ENCODE measurements at regions not wholly inside any gene's neighbourhood (a gene's known extent, or its start where the extent isn't known, plus 50 kb on each side); places are given as distances from the start of the nearest gene placed in this dataset.

DNA sequence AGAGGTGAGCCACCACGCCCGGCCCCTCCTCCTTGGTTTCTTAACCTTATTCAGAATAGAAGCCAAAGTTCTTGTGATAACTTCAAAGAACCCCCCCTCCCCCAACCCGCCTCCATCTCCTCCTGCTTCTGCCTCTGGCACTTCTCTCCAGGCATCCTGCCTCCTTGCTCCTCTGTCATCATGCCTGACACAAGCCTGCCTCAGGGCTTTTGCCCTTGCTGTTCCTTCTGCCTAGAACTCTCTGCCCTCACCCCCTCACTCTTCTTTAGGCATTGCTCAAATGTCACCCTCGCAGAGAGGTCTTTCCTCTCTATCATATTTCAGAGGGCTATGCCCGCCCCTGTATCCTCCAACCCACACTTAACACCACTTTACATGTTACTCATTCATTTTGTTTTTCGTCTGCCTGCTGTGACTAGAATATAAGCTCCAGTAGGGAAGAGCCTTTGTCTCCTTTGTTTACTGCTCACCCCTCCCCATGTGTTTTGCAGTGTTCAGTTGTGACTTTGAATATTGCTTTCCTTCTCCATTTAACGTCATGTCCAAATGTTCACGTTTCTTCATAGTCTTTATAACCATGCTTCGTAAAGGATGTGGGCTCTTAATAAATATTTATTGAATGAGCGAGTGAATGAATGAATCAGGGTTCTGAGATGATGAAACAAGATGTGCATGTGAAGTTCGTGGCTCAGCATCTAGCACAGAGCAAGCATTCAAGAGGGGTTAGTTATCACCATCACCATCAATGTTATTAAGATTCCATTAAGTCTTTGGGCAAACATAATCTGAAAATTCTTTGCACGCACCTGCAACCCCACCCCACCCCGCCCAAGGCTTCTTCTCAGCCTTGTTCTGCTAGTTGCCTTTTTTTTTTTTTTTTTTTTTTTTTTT, 186.2 kb upstream of the WSCD1 start:
- TF ChIP-seq CTCF (IDR thresholded peaks at IDR 0.05; ENCODE audit: low read depth, low read length): no peak
- TF ChIP-seq EZH2phosphoT487 (IDR thresholded peaks at IDR 0.05; ENCODE audit: low read depth): no peak
- H3K4me1 ChIP-seq (ENCODE audit: low read length): no peaks in the 10 kb centered on the region
- H2AFZ ChIP-seq (ENCODE audit: low read depth, low read length): no peak overlapping the region

GRCh38 chr17:5885336-5885735, 184.8 kb upstream of the WSCD1 start:
- Histone ChIP-seq H3K4me3 (ENCODE audit: low read length) (no peak overlapping the region), H3K36me3 (replicated peaks; ENCODE audit: low read depth, low read length) (no peaks in the 10 kb centered on the region), H2AFZ (ENCODE audit: low read depth, low read length) (no peak overlapping the region), H3K27me3 (ENCODE audit: low read depth, low read length) (peaks cover 4% of the 10 kb centered on the region; the same call in 1 of the 2 replicates), H3K4me1 (ENCODE audit: low read length) (no peaks in the 10 kb centered on the region), H3K4me2 (ENCODE audit: low read length) (no peak overlapping the region), H3K79me2 (ENCODE audit: low read length) (no peaks in the 10 kb centered on the region), H4K20me1 (ENCODE audit: insufficient read depth, low read length) (no peaks in the 10 kb centered on the region), H3K9me3 (ENCODE audit: insufficient read depth, low read length) (no peaks in the 10 kb centered on the region), H3K9ac (ENCODE audit: low read length) (no peak overlapping the region), H3K27ac (ENCODE audit: low read length) (no peak overlapping the region)
- TF ChIP-seq EZH2phosphoT487 (IDR thresholded peaks at IDR 0.05; ENCODE audit: low read depth): no peak
- TF ChIP-seq CTCF (IDR thresholded peaks at IDR 0.05; ENCODE audit: low read depth, low read length): no peak

More for the DNA sequence above, 186.2 kb upstream of the WSCD1 start:
- Histone ChIP-seq H3K9me3 (ENCODE audit: insufficient read depth, low read length) (no peaks in the 10 kb centered on the region), H3K9ac (ENCODE audit: low read length) (no peak overlapping the region), H3K36me3 (replicated peaks; ENCODE audit: low read depth, low read length) (no peaks in the 10 kb centered on the region), H4K20me1 (ENCODE audit: insufficient read depth, low read length) (no peaks in the 10 kb centered on the region), H3K4me2 (ENCODE audit: low read length) (no peak overlapping the region), H3K79me2 (ENCODE audit: low read length) (no peaks in the 10 kb centered on the region), H3K4me3 (ENCODE audit: low read length) (no peak overlapping the region), H3K27ac (ENCODE audit: low read length) (no peak overlapping the region), H3K27me3 (ENCODE audit: low read depth, low read length) (peaks cover 3% of the 10 kb centered on the region; the same call in 1 of the 2 replicates)

DNA sequence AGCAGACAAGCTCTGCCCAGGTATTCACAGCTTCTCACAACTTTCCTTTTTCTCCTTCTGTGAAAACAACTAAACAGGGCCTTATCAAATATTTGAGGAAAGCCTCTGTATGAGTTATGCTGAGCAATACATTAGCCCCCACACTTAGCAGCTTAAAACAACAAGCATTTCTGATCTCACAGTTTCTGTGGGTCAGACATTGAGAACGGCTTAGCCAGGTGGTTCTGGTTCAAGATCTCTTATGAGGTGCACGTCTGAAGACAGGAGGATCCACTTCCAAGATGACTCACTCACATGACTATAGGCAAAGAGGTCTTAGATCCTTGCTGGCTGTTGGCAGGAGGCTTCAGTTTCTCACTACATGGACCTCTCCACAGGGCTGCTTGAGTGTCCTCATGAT, 181.4 kb upstream of the WSCD1 start:
- TF ChIP-seq EZH2phosphoT487 (IDR thresholded peaks at IDR 0.05; ENCODE audit: low read depth) (no peak), CTCF (IDR thresholded peaks at IDR 0.05; ENCODE audit: low read depth, low read length) (no peak)
- Histone ChIP-seq H4K20me1 (ENCODE audit: insufficient read depth, low read length) (no peaks in the 10 kb centered on the region), H3K9ac (ENCODE audit: low read length) (no peak overlapping the region), H3K36me3 (replicated peaks; ENCODE audit: low read depth, low read length) (no peaks in the 10 kb centered on the region), H3K4me2 (ENCODE audit: low read length) (no peak overlapping the region), H3K4me3 (ENCODE audit: low read length) (no peak overlapping the region), H3K4me1 (ENCODE audit: low read length) (no peaks in the 10 kb centered on the region), H3K27ac (ENCODE audit: low read length) (no peak overlapping the region), H2AFZ (ENCODE audit: low read depth, low read length) (no peak overlapping the region), H3K79me2 (ENCODE audit: low read length) (no peaks in the 10 kb centered on the region), H3K9me3 (ENCODE audit: insufficient read depth, low read length) (no peaks in the 10 kb centered on the region), H3K27me3 (ENCODE audit: low read depth, low read length) (peaks cover 4% of the 10 kb centered on the region; the same call in 1 of the 2 replicates)

DNA sequence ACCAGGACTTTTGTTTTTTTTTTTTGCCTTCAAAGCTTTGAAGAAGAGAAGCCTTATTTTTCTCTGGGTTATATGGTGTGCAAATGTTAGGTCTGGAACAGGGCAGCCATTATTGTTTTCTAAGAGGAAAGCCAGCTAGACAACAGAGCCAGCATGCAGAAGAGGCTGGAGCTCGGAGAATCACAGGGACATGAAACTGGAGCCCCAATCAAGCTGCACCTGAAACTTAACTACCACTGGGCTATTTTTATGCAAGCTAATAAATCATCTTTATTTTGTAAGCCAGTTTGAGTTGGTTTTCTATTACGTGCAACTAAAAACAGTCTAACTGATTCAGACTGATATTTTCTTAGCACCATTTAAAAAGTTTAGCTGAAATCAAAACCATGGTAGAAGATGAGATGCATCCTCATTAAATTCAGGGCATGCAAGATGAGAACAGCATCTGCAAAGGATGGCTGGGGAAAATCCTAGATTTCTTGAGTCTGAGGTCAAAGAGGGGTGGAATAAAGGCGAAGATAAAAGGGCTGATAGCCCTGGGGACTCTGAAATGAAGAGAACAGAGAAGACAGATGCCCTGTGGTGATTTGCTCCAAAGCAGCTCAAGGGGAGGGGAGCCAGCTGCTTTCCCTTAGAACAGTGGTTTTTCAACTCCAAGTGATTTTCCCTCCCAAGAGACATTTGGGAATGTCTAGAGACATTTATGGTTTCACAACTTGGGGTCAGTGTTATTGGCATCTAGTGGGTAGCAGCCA, 177.1 kb upstream of the WSCD1 start:
- no peak overlapping the region for H3K4me3 ChIP-seq (ENCODE audit: low read length)
- no peaks in the 10 kb centered on the region for H3K36me3 ChIP-seq (replicated peaks; ENCODE audit: low read depth, low read length)
- no peaks in the 10 kb centered on the region for H3K4me1 ChIP-seq (ENCODE audit: low read length)
- no peak overlapping the region for H3K4me2 ChIP-seq (ENCODE audit: low read length)
- H2AFZ ChIP-seq (ENCODE audit: low read depth, low read length): no peak overlapping the region
- H3K9me3 ChIP-seq (ENCODE audit: insufficient read depth, low read length): no peaks in the 10 kb centered on the region
- peaks cover 4% of the 10 kb centered on the region; the same call in 1 of the 2 replicates for H3K27me3 ChIP-seq (ENCODE audit: low read depth, low read length)
- H4K20me1 ChIP-seq (ENCODE audit: insufficient read depth, low read length): no peaks in the 10 kb centered on the region
- H3K27ac ChIP-seq (ENCODE audit: low read length): no peak overlapping the region
- TF ChIP-seq CTCF (IDR thresholded peaks at IDR 0.05; ENCODE audit: low read depth, low read length) (no peak), EZH2phosphoT487 (IDR thresholded peaks at IDR 0.05; ENCODE audit: low read depth) (no peak)
- no peak overlapping the region for H3K9ac ChIP-seq (ENCODE audit: low read length)
- H3K79me2 ChIP-seq (ENCODE audit: low read length): no peaks in the 10 kb centered on the region
